ENCODE measurements at regions not wholly inside any gene's neighbourhood (a gene's known extent, or its start where the extent isn't known, plus 50 kb on each side); places are given as distances from the start of the nearest gene placed in this dataset.

DNA sequence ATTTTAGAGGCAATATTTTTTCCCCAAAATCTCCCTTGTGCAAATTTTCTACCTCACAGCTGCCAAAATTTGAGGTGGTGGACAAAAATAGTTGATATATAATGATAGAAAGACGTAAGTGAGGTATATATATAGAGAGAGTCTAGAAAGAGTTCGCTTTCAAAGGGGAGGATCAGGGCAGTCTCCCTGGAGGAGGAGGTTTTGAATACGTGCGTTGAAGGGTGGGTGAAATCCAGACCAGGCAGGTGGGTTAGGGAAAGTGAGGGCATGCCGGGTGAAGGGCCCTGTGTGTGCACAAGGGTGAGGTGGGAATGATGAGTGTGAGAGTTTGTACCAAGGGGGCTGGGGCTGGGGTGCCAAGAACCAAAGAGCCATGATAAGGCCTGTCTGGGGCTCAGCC, 100.2 kb downstream of the CEBPB start:
- Histone ChIP-seq H3K9me3 (no peaks in the 10 kb centered on the region), H3K4me1 (peaks cover 3 to 51% (median 22%) of the 10 kb centered on the region in 3 donors), H3K27ac (peak overlapping the region in 1 of 4 donors; percentile 82), H3K27me3 (no peaks in the 10 kb centered on the region), H3K36me3 (no peaks in the 10 kb centered on the region), H3K4me3 (no peak overlapping the region)
- 66 to 96% methylated on average over 4 to 5 of the region's 5 CpGs for WGBS, 2 donors (ENCODE audit: low coverage in 1 of 2)
- TF ChIP-seq POLR2AphosphoS5 (IDR thresholded peaks at IDR 0.05) (no peak), CTCF (IDR thresholded peaks at IDR 0.05) (no peak), EP300 (IDR thresholded peaks at IDR 0.05) (no peak), POLR2A (IDR thresholded peaks at IDR 0.05) (no peak)
- ATAC-seq = no peak

- no peak overlapping the region for H3K4me3 ChIP-seq
- H3K27me3 ChIP-seq = no peaks in the 10 kb centered on the region
- peak overlapping the region in 3 of 4 donors; percentile 76 to 82 (median 79) for H3K27ac ChIP-seq
- ATAC-seq = no peak
- H3K4me1 ChIP-seq = peaks cover 3 to 49% (median 19%) of the 10 kb centered on the region in 3 donors
- TF ChIP-seq POLR2A (IDR thresholded peaks at IDR 0.05) (no peak), EP300 (IDR thresholded peaks at IDR 0.05) (no peak), POLR2AphosphoS5 (IDR thresholded peaks at IDR 0.05) (no peak), CTCF (IDR thresholded peaks at IDR 0.05) (no peak)
- no peaks in the 10 kb centered on the region for H3K9me3 ChIP-seq
- H3K36me3 ChIP-seq = no peaks in the 10 kb centered on the region
- WGBS, 2 donors (ENCODE audit: low coverage in 1 of 2) = 80 to 83% methylated on average over 1 to 11 of the region's 16 CpGs
Measured at GRCh38 chr20:50291254-50292078, 100.8 kb downstream of the CEBPB start.

DNA sequence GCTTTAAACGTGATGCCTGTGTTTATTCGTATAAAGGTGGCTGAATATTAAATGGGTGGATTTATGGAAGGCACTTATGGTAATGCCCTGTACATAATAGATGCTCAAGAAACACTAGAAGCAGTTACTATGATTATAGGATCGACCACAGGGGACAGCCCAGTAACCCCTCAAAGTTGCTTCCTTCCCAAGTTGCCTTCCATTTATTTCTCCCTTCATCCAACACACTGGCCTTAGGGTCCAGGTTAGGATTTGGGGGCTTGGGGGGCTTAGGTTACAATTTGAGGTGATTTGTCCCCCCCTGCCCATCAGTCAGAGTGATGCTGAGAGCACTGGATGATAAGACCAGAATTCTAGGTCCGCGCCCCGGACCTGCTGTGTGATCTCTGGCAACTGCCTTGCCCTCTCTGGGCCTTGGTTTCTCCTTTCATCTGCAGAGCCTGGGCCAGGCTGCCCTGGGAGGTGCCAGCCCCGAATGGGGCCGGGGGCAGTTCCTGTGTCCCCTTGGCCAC, 101.5 kb downstream of the CEBPB start:
- Histone ChIP-seq H3K36me3 (no peaks in the 10 kb centered on the region), H3K4me3 (no peak overlapping the region), H3K27ac (peak overlapping the region; percentile 21 to 82 (median 78)), H3K9me3 (no peaks in the 10 kb centered on the region), H3K27me3 (no peaks in the 10 kb centered on the region), H3K4me1 (peaks cover 3 to 49% (median 15%) of the 10 kb centered on the region in 3 donors)
- ATAC-seq = no peak
- no peak for TF ChIP-seq POLR2AphosphoS5 (IDR thresholded peaks at IDR 0.05)
- no peak for TF ChIP-seq CTCF (IDR thresholded peaks at IDR 0.05)
- no peak for TF ChIP-seq EP300 (IDR thresholded peaks at IDR 0.05)
- TF ChIP-seq POLR2A (IDR thresholded peaks at IDR 0.05) = no peak
- 75% methylated on average over 2 of the region's 8 CpGs; no CpG with 5 or more reads in 1 of the 2 donors for WGBS, 2 donors (ENCODE audit: low coverage in 1 of 2)

DNA sequence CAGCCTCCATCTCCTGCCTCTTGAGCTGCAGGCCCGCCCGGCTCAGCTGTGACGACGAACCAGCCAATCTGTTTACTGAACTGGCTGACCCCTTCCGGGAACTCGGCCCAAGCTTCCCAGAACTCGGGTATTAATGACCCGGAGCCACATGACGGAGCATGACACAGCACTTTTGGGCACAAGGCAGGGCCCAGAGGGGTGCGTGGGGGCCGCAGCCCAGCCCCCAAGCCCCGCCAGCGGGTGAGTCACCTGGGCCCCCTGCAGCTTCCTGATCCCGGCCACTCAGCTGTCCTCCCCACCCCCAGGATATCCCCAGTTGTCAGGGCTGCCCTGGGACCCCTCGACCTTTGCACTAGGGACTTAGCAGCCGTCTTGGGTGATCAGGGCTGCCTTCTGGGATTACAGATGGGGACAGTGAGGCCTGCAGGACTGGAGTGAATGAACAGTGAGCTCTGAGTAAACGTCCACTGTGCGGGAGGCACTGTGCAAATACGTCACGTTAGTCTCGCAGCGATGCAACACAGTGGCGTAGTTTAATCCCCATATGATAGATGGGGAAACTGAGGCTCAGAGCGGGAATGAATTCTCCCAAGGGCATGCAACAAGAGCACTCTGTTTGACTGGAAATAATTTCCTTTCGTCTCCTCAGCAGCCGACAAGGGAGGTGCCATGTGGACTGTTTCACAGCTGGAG, 102.1 kb downstream of the CEBPB start:
- peak; percentile 89 for ATAC-seq
- Histone ChIP-seq H3K4me1 (peaks cover 3 to 50% (median 15%) of the 10 kb centered on the region in 3 donors), H3K36me3 (no peaks in the 10 kb centered on the region), H3K27ac (peak overlapping the region; percentile 21 to 82 (median 78)), H3K4me3 (no peak overlapping the region), H3K9me3 (no peaks in the 10 kb centered on the region), H3K27me3 (no peaks in the 10 kb centered on the region)
- no peak for TF ChIP-seq CTCF (IDR thresholded peaks at IDR 0.05)
- peak; percentile 99 for TF ChIP-seq POLR2AphosphoS5 (IDR thresholded peaks at IDR 0.05)
- no peak for TF ChIP-seq POLR2A (IDR thresholded peaks at IDR 0.05)
- TF ChIP-seq EP300 (IDR thresholded peaks at IDR 0.05) = peak; percentile 90
- WGBS, 2 donors (ENCODE audit: low coverage in 1 of 2) = 0% methylated on average over 1 of the region's 26 CpGs; no CpG with 5 or more reads in 1 of the 2 donors

Measured in gastroesophageal sphincter (tissue), 4 donors.